NCI-H146 treated with DMSO at 0.1 percent for 48 hours (cell line): ENCODE measurements at regions not wholly inside any gene's neighbourhood (a gene's known extent, or its start where the extent isn't known, plus 50 kb on each side); places are given as distances from the start of the nearest gene placed in this dataset.

Experiments
- DNase-seq: peaks from one replicate; lab custom pipeline; 2025; ENCODE audit not compliant: unreplicated experiment; lab: John Stamatoyannopoulos, UW

- DNase-seq: peak; percentile 13
Observed at GRCh38 chr13:107866032-107866940, 349.1 kb downstream of the LIG4 start.

- DNase-seq: no peak
Observed at GRCh38 chr13:107865643-107866031, 349.7 kb downstream of the LIG4 start.

- DNase-seq: no peak
Observed at GRCh38 chr13:107865318-107865575, 350.1 kb downstream of the LIG4 start.

GRCh38 chr13:107864543-107865317 is 350.6 kb downstream of the LIG4 start:
- DNase-seq: no peak

- DNase-seq: no peak
Observed at GRCh38 chr13:107860284-107860683, 355.1 kb downstream of the LIG4 start.

GRCh38 chr13:107854880-107855279 is 360.5 kb downstream of the LIG4 start:
- DNase-seq: no peak

- DNase-seq: no peak
Observed at GRCh38 chr13:107852072-107852471, 363.3 kb downstream of the LIG4 start.

- no peak for DNase-seq
Observed at GRCh38 chr13:107851670-107852069, 363.7 kb downstream of the LIG4 start.

GRCh38 chr13:107847406-107847805 is 367.9 kb downstream of the LIG4 start:
- no peak for DNase-seq

- no peak for DNase-seq
Observed at GRCh38 chr13:107846642-107847041, 368.7 kb downstream of the LIG4 start.

GRCh38 chr13:107845911-107846310 is 369.4 kb downstream of the LIG4 start:
- DNase-seq: no peak

GRCh38 chr13:107843681-107844080 is 371.7 kb downstream of the LIG4 start:
- DNase-seq: no peak

- DNase-seq: no peak
Observed at GRCh38 chr13:107843281-107843680, 372.1 kb downstream of the LIG4 start.

- no peak for DNase-seq
Observed at GRCh38 chr13:107842562-107843180, 372.7 kb downstream of the LIG4 start.

- DNase-seq: no peak
Observed at GRCh38 chr13:107838588-107839161, 376.7 kb downstream of the LIG4 start.

GRCh38 chr13:107836685-107837084 is 378.7 kb downstream of the LIG4 start:
- no peak for DNase-seq

- no peak for DNase-seq
Observed at GRCh38 chr13:107835339-107836018, 379.9 kb downstream of the LIG4 start.

GRCh38 chr13:107834717-107835116 is 380.6 kb downstream of the LIG4 start:
- DNase-seq: no peak

- no peak for DNase-seq
Observed at GRCh38 chr13:107834281-107834680, 381.1 kb downstream of the LIG4 start.

GRCh38 chr13:107832500-107833100 is 382.7 kb downstream of the LIG4 start:
- DNase-seq: no peak

GRCh38 chr13:107830804-107831203 is 384.5 kb downstream of the LIG4 start:
- DNase-seq: no peak
